Caco-2 (cell line): ENCODE measurements at regions not wholly inside any gene's neighbourhood (a gene's known extent, or its start where the extent isn't known, plus 50 kb on each side); places are given as distances from the start of the nearest gene placed in this dataset.

Source experiments
- BruUV-seq: library from RNA; stranded (reverse); fragments of 400-500 nt; replicated peaks from 2 replicates; lab custom pipeline; 2021; lab: Mats Ljungman, UMichigan
- CTCF ChIA-PET: fragments of 300-600 bp; sonication (Branson Sonifier 250); formaldehyde crosslinking; loops from one replicate; lab custom pipeline; 2022; ENCODE audit warnings: antibody characterized with exemption; lab: Charles Lee
- POLR2A ChIA-PET: fragments of 300-600 bp; sonication (Branson Sonifier 250); formaldehyde crosslinking; loops from one replicate; lab custom pipeline; 2022; ENCODE audit warnings: antibody characterized with exemption; lab: Charles Lee
- DNase-seq, 2 experiments: peaks; one replicate each; pipeline versions ENCODE4 v3.0.0 to v3.0.0-alpha.2; 2020 to 2022
- H3K27me3 ChIP-seq: replicated peaks from 2 replicates; pipeline ENCODE4 v1.6.0; 2011; ENCODE audit warnings: low read length; ENCODE audit not compliant: control insufficient read depth, insufficient read depth
- H3K36me3 ChIP-seq: 2 replicates; pipeline ENCODE4 v1.5.1; 2011; ENCODE audit warnings: low read length; ENCODE audit not compliant: control insufficient read depth, insufficient read depth
- H3K4me1 ChIP-seq: fragments of 250-450 bp; sonication (Bioruptor Pico); 2 replicates; pipeline ENCODE4 v1.5.1; 2020; ENCODE audit warnings: mild to moderate bottlenecking
- H3K4me3 ChIP-seq: 2 replicates; pipeline ENCODE4 v1.5.1; 2011; ENCODE audit warnings: low read depth, mild to moderate bottlenecking, control low read depth, low read length
- H3K9me3 ChIP-seq: fragments of 250-450 bp; sonication (Bioruptor Pico); 2 replicates; pipeline ENCODE4 v1.5.1; 2020; ENCODE audit warnings: mild to moderate bottlenecking, moderate library complexity
- H3K27ac Mint-ChIP-seq: one replicate; pipeline ENCODE4 v1.8.0; 2022; ENCODE audit warnings: mixed read lengths; ENCODE audit not compliant: unreplicated experiment
- H3K27me3 Mint-ChIP-seq: one replicate; pipeline ENCODE4 v1.8.0; 2022; ENCODE audit warnings: mixed read lengths; ENCODE audit not compliant: insufficient read depth, unreplicated experiment
- H3K36me3 Mint-ChIP-seq: one replicate; pipeline ENCODE4 v1.8.0; 2022; ENCODE audit warnings: mild to moderate bottlenecking, mixed read lengths; ENCODE audit not compliant: insufficient read depth, unreplicated experiment
- H3K4me1 Mint-ChIP-seq: one replicate; pipeline ENCODE4 v1.8.0; 2022; ENCODE audit warnings: low read depth, mixed read lengths; ENCODE audit not compliant: unreplicated experiment
- H3K4me3 Mint-ChIP-seq: one replicate; pipeline ENCODE4 v1.8.0; 2022; ENCODE audit warnings: mild to moderate bottlenecking, moderate library complexity, mixed read lengths; ENCODE audit not compliant: unreplicated experiment
- H3K9me3 Mint-ChIP-seq: one replicate; pipeline ENCODE4 v1.8.0; 2022; ENCODE audit warnings: mixed read lengths; ENCODE audit not compliant: unreplicated experiment
- CTCF ChIP-seq, 2 experiments: fragments of 200-600 bp in 1 of 2; IDR thresholded peaks; 1 replicate in 1 of 2; 2 replicates in 1 of 2; pipeline versions ENCODE4 v1.5.1 to v1.8.0; 2011 to 2022; ENCODE audit warnings: antibody characterized with exemption in 1 of 2, control low read depth in 1 of 2, inconsistent platforms in 1 of 2, low read depth in 1 of 2, low read length in 1 of 2, mild to moderate bottlenecking in 1 of 2, moderate library complexity in 1 of 2; ENCODE audit not compliant: insufficient read depth in 1 of 2, severe bottlenecking in 1 of 2, unreplicated experiment in 1 of 2
- intact Hi-C: fragments of 100-400 bp; cut with micrococcal nuclease; formaldehyde crosslinking; loops from one replicate; pipeline ENCODE4 v1.10.0; 2022; ENCODE audit not compliant: unreplicated experiment

GRCh38 chr1:212182579-212182978 is 102.6 kb upstream of the PPP2R5A start:
- H3K9me3 Mint-ChIP-seq, result no peaks in the 10 kb centered on the region
- intact Hi-C loops, result no loop called here
- Histone ChIP-seq H3K9me3 (no peaks in the 10 kb centered on the region), H3K4me3 (no peak overlapping the region), H3K36me3 (no peaks in the 10 kb centered on the region), H3K27me3 (no peaks in the 10 kb centered on the region), H3K4me1 (no peaks in the 10 kb centered on the region)
- CTCF ChIA-PET, result no interaction called here
- no peak for TF ChIP-seq CTCF (IDR thresholded peaks at IDR 0.05; ENCODE audit: insufficient read depth in 1 of 2, low read depth in 1 of 2, low read length in 1 of 2, severe bottlenecking in 1 of 2, unreplicated experiment in 1 of 2)
- H3K27me3 Mint-ChIP-seq, result no peaks in the 10 kb centered on the region
- H3K27ac Mint-ChIP-seq, result no peak overlapping the region
- no peaks in the 10 kb centered on the region for H3K4me1 Mint-ChIP-seq
- no peak overlapping the region for H3K4me3 Mint-ChIP-seq
- H3K36me3 Mint-ChIP-seq, result no peaks in the 10 kb centered on the region
- no TSS peak for BruUV-seq
- no peak for DNase-seq
- POLR2A ChIA-PET, result no interaction called here

DNA sequence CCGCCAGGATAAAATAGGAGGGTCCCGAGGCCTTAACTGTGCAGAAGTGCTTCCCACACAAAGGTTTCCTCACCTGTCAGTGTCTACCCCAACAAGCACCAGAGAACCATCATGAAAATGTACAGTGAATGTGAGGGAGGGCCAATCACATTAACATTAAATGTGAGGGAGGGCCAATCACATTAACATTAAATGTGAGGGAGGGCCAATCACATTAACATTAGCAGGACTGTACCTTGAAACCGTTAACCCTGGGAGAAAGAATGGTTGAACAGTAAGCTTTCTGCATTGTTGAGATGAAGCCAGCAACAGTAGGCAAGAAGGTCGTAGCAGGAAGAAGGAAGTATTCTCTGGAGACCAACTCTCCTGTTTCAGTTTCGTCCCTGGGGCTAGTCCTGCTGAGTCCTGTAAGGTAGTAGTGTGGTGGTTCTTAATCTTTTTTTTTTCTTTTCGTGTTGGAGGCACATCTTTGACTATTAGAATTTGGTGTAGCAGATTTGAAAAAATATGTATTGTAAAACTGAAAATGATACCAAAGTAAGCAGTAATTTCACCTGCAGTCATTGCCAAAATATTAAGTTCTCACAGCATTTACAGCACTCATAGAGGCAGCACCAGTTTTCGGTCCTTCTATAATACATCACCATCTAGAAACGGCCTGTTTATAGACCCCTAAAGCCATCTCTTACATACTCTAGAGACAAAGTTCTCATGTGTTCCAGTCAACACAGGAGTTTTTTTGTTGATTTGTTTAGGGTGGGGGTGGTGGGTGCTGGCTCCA is 98.6 kb upstream of the PPP2R5A start:
- Histone ChIP-seq H3K36me3 (no peaks in the 10 kb centered on the region), H3K4me1 (no peaks in the 10 kb centered on the region), H3K4me3 (no peak overlapping the region), H3K9me3 (no peaks in the 10 kb centered on the region), H3K27me3 (no peaks in the 10 kb centered on the region)
- no peaks in the 10 kb centered on the region for H3K9me3 Mint-ChIP-seq
- intact Hi-C loops, result loop anchor here (1.0 kb wide), 1 partner anchor 30 kb away; no protein-coding TSS in a partner anchor
- H3K4me3 Mint-ChIP-seq, result no peak overlapping the region
- BruUV-seq, result no TSS peak
- CTCF ChIA-PET, result no interaction called here
- H3K36me3 Mint-ChIP-seq, result no peaks in the 10 kb centered on the region
- POLR2A ChIA-PET, result no interaction called here
- H3K27me3 Mint-ChIP-seq, result no peaks in the 10 kb centered on the region
- H3K4me1 Mint-ChIP-seq, result no peaks in the 10 kb centered on the region
- DNase-seq, result no peak
- H3K27ac Mint-ChIP-seq, result no peak overlapping the region
- no peak for TF ChIP-seq CTCF (IDR thresholded peaks at IDR 0.05; ENCODE audit: insufficient read depth in 1 of 2, low read depth in 1 of 2, low read length in 1 of 2, severe bottlenecking in 1 of 2, unreplicated experiment in 1 of 2)

- H3K27ac Mint-ChIP-seq, result no peak overlapping the region
- H3K36me3 Mint-ChIP-seq, result no peaks in the 10 kb centered on the region
- H3K27me3 Mint-ChIP-seq, result no peaks in the 10 kb centered on the region
- no peak overlapping the region for H3K4me3 ChIP-seq
- no peaks in the 10 kb centered on the region for H3K9me3 Mint-ChIP-seq
- no peak for TF ChIP-seq CTCF (IDR thresholded peaks at IDR 0.05; ENCODE audit: insufficient read depth in 1 of 2, low read depth in 1 of 2, low read length in 1 of 2, severe bottlenecking in 1 of 2, unreplicated experiment in 1 of 2)
- intact Hi-C loops, result no loop called here
- ChIA-PET CTCF (no interaction called here), POLR2A (no interaction called here)
- no peak for DNase-seq
- no peaks in the 10 kb centered on the region for H3K9me3 ChIP-seq
- H3K4me1 ChIP-seq, result no peaks in the 10 kb centered on the region
- H3K27me3 ChIP-seq, result no peaks in the 10 kb centered on the region
- H3K4me1 Mint-ChIP-seq, result peaks cover 7% of the 10 kb centered on the region
- H3K4me3 Mint-ChIP-seq, result no peak overlapping the region
- BruUV-seq, result no TSS peak
- no peaks in the 10 kb centered on the region for H3K36me3 ChIP-seq
Measured at GRCh38 chr1:212188599-212189351, 96.4 kb upstream of the PPP2R5A start.
